ENCODE measurements at regions not wholly inside any gene's neighbourhood (a gene's known extent, or its start where the extent isn't known, plus 50 kb on each side); places are given as distances from the start of the nearest gene placed in this dataset.
"Not testable (repeated sequence)": the region's sequence is repeated elsewhere in the genome, so short reads cannot be mapped to it uniquely, and the experiment has no call there.

DNA sequence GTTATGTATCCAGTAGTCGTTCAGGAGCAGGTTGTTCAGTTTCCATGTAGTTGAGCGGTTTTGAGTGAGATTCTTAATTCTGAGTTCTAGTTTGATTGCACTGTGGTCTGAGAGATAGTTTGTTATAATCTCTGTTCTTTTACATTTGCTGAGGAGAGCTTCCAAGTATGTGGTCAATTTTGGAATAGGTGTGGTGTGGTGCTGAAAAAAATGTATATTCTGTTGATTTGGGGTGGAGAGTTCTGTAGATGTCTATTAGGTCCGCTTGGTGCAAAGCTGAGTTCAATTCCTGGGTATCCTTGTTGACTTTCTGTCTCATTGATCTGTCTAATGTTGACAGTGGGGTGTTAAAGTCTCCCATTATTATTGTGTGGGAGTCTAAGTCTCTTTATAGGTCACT lies 68.6 kb upstream of the IZUMO1R start:
- intact Hi-C loops (cut with DNase I); DNase-seq (ENCODE audit: low spot score): not testable (repeated sequence)

DNA sequence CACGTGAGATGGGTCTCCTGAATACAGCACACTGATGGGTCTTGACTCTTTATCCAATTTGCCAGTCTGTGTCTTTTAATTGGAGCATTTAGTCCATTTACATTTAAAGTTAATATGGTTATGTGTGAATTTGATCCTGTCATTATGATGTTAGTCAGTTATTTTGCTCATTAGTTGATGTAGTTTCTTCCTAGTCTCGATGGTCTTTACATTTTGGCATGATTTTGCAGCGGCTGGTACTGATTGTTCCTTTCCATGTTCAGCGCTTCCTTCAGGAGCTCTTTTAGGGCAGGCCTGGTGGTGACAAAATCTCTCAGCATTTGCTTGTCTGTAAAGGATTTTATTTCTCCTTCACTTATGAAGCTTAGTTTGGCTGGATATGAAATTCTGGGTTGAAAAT lies 68.0 kb upstream of the IZUMO1R start:
- intact Hi-C loops (cut with DNase I); DNase-seq (ENCODE audit: low spot score): not testable (repeated sequence)

DNA sequence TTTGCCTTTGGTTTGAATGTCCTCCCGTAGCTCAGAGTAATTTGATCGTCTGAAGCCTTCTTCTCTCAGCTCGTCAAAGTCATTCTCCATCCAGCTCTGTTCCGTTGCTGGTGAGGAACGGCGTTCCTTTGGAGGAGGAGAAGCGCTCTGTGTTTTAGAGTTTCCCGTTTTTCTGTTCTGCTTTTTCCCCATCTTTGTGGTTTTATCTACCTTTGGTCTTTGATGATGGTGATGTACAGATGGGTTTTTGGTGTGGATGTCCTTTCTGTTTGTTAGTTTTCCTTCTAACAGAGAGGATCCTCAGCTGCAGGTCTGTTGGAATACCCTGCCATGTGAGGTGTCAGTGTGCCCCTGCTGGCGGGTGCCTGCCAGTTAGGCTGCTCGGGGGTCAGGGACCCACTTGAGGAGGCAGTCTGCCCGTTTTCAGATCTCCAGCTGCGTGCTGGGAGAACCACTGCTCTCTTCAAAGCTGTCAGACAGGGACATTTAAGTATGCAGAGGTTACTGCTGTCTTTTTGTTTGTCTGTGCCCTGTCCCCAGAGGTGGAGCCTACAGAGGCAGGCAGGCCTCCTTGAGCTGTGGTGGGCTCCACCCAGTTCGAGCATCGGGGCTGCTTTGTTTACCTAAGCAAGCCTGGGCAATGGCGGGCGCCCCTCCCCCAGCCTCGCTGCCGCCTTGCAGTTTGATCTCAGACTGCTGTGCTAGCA lies 66.8 kb upstream of the IZUMO1R start:
- intact Hi-C loops (cut with DNase I) = not testable (repeated sequence)

DNA sequence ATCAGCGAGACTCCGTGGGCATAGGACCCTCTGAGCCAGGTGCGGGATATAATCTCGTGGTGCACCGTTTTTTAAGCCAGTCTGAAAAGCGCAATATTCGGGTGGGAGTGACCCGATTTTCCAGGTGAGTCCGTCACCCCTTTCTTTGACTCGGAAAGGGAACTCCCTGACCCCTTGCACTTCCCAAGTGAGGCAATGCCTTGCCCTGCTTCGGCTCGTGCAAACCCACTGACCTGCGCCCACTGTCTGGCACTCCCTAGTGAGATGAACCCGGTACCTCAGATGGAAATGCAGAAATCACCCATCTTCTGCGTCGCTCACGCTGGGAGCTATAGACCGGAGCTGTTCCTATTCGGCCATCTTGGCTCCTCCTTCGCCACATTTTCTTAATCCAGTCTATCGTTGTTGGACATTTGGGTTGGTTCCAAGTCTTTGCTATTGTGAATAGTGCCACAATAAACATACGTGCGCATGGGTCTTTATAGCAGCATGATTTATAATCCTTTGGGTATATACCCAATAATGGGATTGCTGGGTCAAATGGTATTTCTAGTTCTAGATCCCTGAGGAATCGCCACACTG lies 66.1 kb upstream of the IZUMO1R start:
- intact Hi-C loops (cut with DNase I) = not testable (repeated sequence)
- peak; percentile 88 for DNase-seq (ENCODE audit: low spot score)

More for the DNA sequence above, 66.8 kb upstream of the IZUMO1R start:
- peak; percentile 90 for DNase-seq (ENCODE audit: low spot score)

DNA sequence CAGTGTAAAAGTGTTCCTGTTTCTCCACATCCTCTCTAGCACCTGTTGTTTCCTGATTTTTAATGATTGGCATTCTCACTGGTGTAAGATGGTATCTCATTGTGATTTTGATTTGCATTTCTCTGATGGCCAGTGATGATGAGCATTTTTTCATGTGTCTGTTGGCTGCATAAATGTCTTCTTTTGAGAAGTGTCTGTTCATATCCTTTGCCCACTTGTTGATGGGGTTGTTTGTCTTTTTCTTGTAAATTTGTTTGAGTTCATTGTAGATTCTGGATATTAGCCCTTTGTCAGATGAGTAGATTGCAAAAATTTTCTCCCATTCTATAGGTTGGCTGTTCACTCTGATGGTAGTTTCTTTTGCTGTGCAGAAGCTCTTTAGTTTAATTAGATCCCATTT lies 65.6 kb upstream of the IZUMO1R start:
- DNase-seq (ENCODE audit: low spot score); intact Hi-C loops (cut with DNase I): not testable (repeated sequence)

DNA sequence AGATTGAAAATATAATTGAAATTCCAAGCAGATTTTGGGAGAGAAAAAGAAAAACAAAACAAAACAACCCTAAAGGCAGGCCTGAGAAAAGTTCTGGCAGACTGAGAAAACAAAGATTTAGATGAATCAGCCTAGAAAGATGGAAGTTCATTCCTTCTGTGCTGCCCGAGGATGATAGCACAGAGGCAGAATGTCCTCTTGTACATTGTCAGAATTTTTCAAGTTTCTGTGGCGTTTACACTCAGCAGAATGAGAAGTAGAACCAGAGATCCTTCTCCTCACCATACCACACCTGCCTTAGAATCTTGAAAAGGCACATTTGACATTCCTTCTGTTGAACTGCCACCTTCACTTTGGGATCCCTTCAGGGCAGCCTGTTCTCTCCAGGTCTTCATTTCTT lies 62.5 kb upstream of the IZUMO1R start:
- DNase-seq (ENCODE audit: low spot score) = no peak
- intact Hi-C loops (cut with DNase I) = no loop called here

DNA sequence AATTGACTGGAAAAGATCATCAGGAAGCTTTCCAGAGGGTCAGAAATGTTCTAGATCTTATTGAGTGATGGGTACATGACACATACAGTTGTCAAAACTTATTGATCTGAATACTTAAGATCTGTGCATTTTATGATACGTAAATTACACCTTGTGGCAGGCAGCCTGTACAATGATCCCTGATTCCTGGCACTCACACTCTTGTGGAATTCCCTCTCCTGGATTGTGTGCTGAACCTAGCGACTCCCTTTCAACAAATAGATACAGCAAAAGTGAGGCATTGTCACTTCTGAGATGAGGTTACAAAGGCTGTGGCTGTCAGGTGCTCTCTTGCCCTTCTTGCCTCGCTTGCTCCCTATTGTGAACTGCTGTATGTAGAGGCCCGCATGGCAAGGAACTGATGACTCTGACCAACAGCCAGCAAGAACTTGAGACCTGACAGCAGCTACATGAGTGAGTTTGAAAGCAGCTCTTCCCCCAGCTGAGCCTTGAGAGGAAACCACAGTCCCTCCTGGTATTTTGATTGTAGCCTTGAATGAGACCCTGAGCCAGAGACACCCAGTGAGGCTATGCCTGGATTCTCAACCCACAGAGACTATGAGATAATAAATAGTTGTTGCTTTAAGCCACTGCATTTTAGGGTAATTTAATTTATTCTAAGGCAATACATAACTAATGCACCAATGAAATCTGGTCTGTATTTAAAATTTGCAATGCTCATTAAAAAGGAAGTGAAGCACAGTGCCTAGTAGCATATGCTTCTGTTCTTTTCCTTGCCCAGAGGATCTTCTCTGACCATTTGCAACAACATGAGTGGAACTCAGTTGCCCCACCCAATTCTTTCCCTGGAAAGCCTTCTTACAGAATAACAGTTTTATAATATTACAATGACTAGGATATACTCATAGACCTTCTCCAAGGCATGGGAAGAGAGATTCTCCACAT lies 60.5 kb upstream of the IZUMO1R start:
- DNase-seq (ENCODE audit: low spot score) = no peak
- intact Hi-C loops (cut with DNase I) = no loop called here

DNA sequence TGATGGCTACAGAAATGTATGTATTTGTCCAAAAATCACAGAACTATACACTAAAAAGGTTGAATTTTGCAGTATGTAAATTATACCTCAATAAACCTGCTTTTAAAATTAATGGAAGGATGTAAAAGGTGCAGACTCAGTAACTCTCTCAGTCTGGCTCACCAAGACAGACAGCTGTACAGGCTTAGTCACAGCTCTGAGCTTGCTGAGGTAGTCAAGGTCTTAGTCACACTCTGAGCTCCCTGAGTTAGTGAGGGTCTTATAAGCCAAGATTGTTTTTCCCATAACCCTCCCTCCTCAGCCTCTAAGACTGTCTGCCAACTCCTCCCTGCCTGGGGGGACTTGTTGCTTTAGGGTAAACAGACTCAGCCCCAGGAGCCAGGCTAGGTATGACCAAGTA lies 59.3 kb upstream of the IZUMO1R start:
- no peak for DNase-seq (ENCODE audit: low spot score)
- intact Hi-C loops (cut with DNase I) = no loop called here

DNA sequence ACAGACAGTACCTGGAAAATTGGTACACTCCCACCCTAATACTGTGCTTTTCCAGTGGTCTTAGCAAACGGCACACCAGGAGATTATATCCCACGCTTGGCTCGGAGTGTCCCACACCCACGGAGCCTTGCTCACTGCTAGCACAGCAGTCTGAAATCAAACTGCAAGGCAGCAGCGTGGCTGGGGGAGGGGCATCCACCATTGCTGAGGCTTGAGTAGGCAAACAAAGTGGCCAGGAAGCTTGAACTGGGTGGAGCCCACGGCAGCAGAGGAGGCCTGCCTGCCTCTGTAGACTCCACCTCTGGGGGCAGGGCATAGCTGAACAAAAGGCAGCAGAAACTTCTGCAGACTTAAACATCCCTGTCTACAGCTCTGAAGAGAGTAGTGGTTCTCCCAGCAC lies 56.1 kb upstream of the IZUMO1R start:
- DNase-seq (ENCODE audit: low spot score); intact Hi-C loops (cut with DNase I): not testable (repeated sequence)

DNA sequence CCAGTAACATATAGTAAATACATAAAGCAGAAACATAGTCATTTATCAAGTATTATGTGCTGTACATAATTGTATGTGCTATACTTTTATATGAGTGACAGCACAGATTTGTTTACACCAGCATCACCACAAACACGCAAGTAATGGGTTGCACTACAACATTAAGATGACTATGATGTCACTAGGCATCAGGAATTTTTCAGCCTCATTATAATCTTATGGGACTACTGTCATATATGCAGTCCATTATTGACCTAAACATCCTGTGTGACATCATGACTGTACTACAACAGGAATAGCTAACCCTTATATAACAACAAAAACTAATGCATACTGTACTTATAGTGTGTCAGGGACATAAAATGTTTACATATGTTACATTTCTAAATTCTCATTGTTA lies 50.2 kb upstream of the IZUMO1R start:
- intact Hi-C loops (cut with DNase I) = no loop called here
- DNase-seq (ENCODE audit: low spot score) = no peak
